Activated CD4-positive, alpha-beta T cell treated with anti-CD3 and anti-CD28 coated beads, Interleukin-2, Interleukin-4, amounts not matched to agents 100 ng/mL and 50 ng/mL, durations not matched to agents 16 hours and 8 hours (primary cell): ENCODE measurements at regions not wholly inside any gene's neighbourhood (a gene's known extent, or its start where the extent isn't known, plus 50 kb on each side); places are given as distances from the start of the nearest gene placed in this dataset.

Source experiments
- DNase-seq: peaks from one replicate; pipeline ENCODE4 v3.0.0-alpha.2; 2020; ENCODE audit warnings: low spot score

- DNase-seq, result no peak
These were observed 75.8 kb downstream of the CCDC34 start for GRCh38 chr11:27287205-27287604.

GRCh38 chr11:27285761-27286160 lies 77.3 kb downstream of the CCDC34 start:
- no peak for DNase-seq

GRCh38 chr11:27282806-27283205 lies 80.2 kb downstream of the CCDC34 start:
- no peak for DNase-seq

- peak; percentile 28 for DNase-seq
These were observed 81.0 kb downstream of the CCDC34 start for GRCh38 chr11:27281740-27282590.

GRCh38 chr11:27281276-27281675 lies 81.7 kb downstream of the CCDC34 start:
- DNase-seq, result no peak

- DNase-seq, result no peak
These were observed 82.9 kb downstream of the CCDC34 start for GRCh38 chr11:27280140-27280539.

- DNase-seq, result no peak
These were observed 83.6 kb downstream of the CCDC34 start for GRCh38 chr11:27279460-27279859.

- no peak for DNase-seq
These were observed 85.2 kb downstream of the CCDC34 start for GRCh38 chr11:27277843-27278242.

GRCh38 chr11:27276141-27276540 lies 86.9 kb downstream of the CCDC34 start:
- no peak for DNase-seq

GRCh38 chr11:27274854-27275395 lies 88.1 kb downstream of the CCDC34 start:
- DNase-seq, result no peak

GRCh38 chr11:27266125-27266524 lies 96.9 kb downstream of the CCDC34 start:
- no peak for DNase-seq

- no peak for DNase-seq
These were observed 99.0 kb downstream of the CCDC34 start for GRCh38 chr11:27263986-27264385.

- no peak for DNase-seq
These were observed 100.0 kb downstream of the CCDC34 start for GRCh38 chr11:27263046-27263445.

- no peak for DNase-seq
These were observed 107.6 kb downstream of the CCDC34 start for GRCh38 chr11:27255447-27255828.

GRCh38 chr11:27254744-27255446 lies 108.1 kb downstream of the CCDC34 start:
- DNase-seq, result no peak

GRCh38 chr11:27253224-27253623 lies 109.8 kb downstream of the CCDC34 start:
- DNase-seq, result no peak

- DNase-seq, result no peak
These were observed 111.9 kb downstream of the CCDC34 start for GRCh38 chr11:27250867-27251665.

- DNase-seq, result no peak
These were observed 114.2 kb downstream of the CCDC34 start for GRCh38 chr11:27248576-27249509.

GRCh38 chr11:27247660-27248059 lies 115.4 kb downstream of the CCDC34 start:
- DNase-seq, result no peak

GRCh38 chr11:27246925-27247324 lies 116.1 kb downstream of the CCDC34 start:
- no peak for DNase-seq

- DNase-seq, result no peak
These were observed 118.1 kb downstream of the CCDC34 start for GRCh38 chr11:27244900-27245299.
